Colonic mucosa (tissue), 4 donors: ENCODE measurements at regions not wholly inside any gene's neighbourhood (a gene's known extent, or its start where the extent isn't known, plus 50 kb on each side); places are given as distances from the start of the nearest gene placed in this dataset.
"Not testable (repeated sequence)": the region's sequence is repeated elsewhere in the genome, so short reads cannot be mapped to it uniquely, and the experiment has no call there.

ENCODE experiments used
- DNase-seq: peaks from one replicate; pipeline ENCODE4 v3.0.0-alpha.2; 2020
- H3K27ac ChIP-seq: fragments of 200-600 bp; one replicate; pipeline ENCODE4 v1.8.0; 2021
- H3K27me3 ChIP-seq: fragments of 200-600 bp; one replicate; pipeline ENCODE4 v1.8.0; 2021
- H3K36me3 ChIP-seq: fragments of 200-600 bp; one replicate; pipeline ENCODE4 v1.8.0; 2021
- H3K4me1 ChIP-seq: fragments of 200-600 bp; one replicate; pipeline ENCODE4 v1.8.0; 2021; ENCODE audit warnings: mild to moderate bottlenecking
- H3K4me3 ChIP-seq: fragments of 200-600 bp; one replicate; pipeline ENCODE4 v1.8.0; 2021
- H3K9ac ChIP-seq, 2 donors: one replicate each; pipeline ENCODE4 v1.7.0; 2013; ENCODE audit warnings: control low read depth in 2 of 2, low read depth in 2 of 2, low read length in 2 of 2
- H3K9me3 ChIP-seq: fragments of 200-600 bp; one replicate; pipeline ENCODE4 v1.8.0; 2021
- intact Hi-C: fragments of 100-400 bp; cut with DNase I; formaldehyde crosslinking; loops from one replicate; pipeline ENCODE4 v1.14.1; 2022
- TF ChIP-seq, protein P1 (sequence below): fragments of 200-600 bp; IDR thresholded peaks from one replicate; pipeline ENCODE4 v1.8.0; 2022; ENCODE audit warnings: antibody characterized with exemption, mild to moderate bottlenecking
- donor health status: healthy.
- donor health status: DM: no; HTN: no; CAD: no.
- donor health status: DM: no; HTN: no; CAD: no.

DNA sequence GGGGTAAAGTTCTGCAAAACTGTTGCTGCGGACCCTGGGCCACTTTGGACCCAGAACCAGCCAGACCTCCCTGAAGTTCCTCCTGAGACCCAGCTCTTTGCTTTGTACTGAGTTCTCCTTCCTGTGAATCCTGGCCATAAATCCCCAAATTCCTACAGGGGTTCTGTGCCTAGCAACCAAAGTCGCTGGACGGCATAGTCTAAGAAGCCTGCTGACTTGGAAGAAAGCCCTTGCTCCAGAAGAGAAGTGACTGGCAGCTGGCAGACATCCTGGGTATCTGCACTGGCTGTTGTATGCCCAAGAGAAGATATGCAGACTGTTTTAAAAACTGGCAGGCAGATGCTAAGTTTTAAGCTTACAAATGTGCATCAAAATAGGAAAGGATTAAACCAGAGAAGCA lies 99.9 kb upstream of the SLC24A4 start:
- Histone ChIP-seq H3K36me3 (no peaks in the 10 kb centered on the region), H3K4me1 (no peaks in the 10 kb centered on the region), H3K4me3 (no peak overlapping the region), H3K27me3 (no peaks in the 10 kb centered on the region), H3K27ac (no peak overlapping the region), H3K9ac (no peak overlapping the region), H3K9me3 (no peaks in the 10 kb centered on the region)
- no peak for DNase-seq
- intact Hi-C loops = no loop called here
- TF ChIP-seq, protein P1, sequence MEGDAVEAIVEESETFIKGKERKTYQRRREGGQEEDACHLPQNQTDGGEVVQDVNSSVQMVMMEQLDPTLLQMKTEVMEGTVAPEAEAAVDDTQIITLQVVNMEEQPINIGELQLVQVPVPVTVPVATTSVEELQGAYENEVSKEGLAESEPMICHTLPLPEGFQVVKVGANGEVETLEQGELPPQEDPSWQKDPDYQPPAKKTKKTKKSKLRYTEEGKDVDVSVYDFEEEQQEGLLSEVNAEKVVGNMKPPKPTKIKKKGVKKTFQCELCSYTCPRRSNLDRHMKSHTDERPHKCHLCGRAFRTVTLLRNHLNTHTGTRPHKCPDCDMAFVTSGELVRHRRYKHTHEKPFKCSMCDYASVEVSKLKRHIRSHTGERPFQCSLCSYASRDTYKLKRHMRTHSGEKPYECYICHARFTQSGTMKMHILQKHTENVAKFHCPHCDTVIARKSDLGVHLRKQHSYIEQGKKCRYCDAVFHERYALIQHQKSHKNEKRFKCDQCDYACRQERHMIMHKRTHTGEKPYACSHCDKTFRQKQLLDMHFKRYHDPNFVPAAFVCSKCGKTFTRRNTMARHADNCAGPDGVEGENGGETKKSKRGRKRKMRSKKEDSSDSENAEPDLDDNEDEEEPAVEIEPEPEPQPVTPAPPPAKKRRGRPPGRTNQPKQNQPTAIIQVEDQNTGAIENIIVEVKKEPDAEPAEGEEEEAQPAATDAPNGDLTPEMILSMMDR = no peak

DNA sequence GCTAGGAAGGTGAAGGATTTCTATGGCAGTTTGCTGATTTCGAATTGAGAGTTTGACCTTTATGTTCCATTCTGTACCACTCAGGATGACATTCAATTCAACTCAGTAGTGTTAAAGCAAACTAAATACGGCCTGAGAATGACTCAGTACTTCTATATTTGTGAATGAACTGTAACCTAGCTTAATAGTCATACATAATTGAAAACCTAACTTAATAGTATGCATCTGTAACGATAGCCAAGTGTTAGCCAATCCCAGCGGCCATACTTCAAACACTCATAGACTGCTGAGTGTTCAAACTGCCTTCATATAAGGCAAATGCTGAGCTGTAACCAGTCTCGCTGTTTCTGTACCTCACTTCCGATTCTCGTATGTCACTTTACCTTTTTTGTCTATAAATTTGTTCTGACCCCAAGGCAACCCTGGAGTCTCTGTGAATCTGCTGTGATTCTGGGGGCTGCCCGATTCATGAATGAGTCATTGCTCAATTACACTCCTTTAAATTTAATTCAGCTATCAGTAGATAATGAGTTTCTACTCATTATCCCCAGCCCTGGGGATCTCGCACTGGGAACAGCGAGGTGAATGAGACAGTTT lies 98.5 kb upstream of the SLC24A4 start:
- no peak overlapping the region for H3K9ac ChIP-seq
- H3K4me3 ChIP-seq = no peak overlapping the region
- no peak overlapping the region for H3K27ac ChIP-seq
- H3K27me3 ChIP-seq = no peaks in the 10 kb centered on the region
- no peaks in the 10 kb centered on the region for H3K4me1 ChIP-seq
- intact Hi-C loops = no loop called here
- no peak for DNase-seq
- no peaks in the 10 kb centered on the region for H3K36me3 ChIP-seq
- H3K9me3 ChIP-seq = no peaks in the 10 kb centered on the region
- TF ChIP-seq, protein P1 = no peak

DNA sequence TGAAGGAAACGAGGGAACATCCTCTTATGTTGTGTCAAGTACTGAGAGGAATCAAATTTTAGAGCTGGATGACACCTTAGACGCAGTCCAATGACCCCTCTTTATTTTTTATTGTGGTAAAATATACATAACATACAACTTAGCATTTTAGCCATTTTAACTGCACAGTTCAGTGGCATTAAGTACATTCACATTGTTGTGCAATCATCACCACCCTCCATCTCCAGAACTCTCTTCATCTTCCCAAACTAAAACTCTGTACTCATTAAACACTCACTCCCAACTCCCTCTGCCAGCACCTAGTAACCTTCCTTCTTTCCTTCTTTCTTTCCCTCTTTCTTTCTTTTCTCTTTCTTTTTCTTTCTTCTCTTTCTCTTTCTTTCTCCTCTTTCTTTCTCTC lies 97.2 kb upstream of the SLC24A4 start:
- no peaks in the 10 kb centered on the region for H3K4me1 ChIP-seq
- no peaks in the 10 kb centered on the region for H3K27me3 ChIP-seq
- H3K9ac ChIP-seq = no peak overlapping the region
- no peaks in the 10 kb centered on the region for H3K9me3 ChIP-seq
- H3K27ac ChIP-seq = no peak overlapping the region
- intact Hi-C loops = no loop called here
- no peaks in the 10 kb centered on the region for H3K36me3 ChIP-seq
- H3K4me3 ChIP-seq = no peak overlapping the region
- DNase-seq = no peak
- TF ChIP-seq, protein P1 = no peak

DNA sequence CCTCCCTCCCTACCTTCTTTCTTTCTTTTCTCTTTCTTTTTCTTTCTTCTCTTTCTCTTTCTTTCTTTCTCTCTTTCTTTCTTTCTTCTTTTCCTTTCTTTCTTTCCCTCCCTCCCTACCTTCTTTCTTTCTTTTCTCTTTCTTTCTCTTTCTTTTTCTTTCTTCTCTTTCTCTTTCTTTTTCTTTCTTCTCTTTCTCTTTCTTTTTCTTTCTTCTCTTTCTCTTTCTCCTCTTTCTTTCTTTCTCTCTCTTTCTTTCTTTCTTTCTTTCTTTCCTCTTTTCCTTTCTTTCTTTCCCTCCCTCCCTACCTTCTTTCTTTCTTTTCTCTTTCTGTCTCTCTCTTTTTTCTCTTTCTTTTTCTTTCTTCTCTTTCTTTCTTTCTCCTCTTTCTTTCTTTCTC lies 96.8 kb upstream of the SLC24A4 start:
- H3K27me3 ChIP-seq, intact Hi-C loops, H3K4me1 ChIP-seq: not testable (repeated sequence)

DNA sequence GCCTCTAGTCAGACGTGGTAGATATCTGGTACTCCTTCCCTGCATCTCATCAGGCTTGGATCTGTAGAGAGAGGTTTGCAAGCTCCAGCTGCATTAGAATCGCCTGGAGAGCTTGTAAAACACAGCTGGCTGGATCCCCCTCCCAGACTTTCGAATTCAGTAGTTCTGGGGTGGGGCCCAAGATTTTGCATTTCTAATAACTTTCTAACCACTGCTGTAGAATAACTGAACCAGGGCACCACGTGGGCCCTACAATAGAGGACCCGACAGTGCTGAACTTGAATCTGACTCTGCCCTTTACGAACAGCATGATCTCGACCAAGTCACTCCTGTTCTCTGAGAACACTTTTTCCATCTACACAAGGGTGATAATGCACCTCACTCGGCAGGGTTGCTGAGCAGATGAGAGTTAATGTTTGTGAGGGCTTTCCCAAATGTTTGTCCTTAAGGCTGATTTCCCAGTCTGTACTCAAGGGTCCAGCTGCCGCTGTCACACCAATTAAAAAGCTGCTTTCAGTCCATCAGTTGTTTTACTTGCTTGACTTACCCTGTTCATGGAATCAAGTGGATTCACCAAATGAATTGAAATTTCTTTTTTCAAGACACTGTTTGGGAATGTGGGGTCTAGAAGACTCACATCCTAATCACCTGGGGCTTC lies 86.6 kb upstream of the SLC24A4 start:
- Histone ChIP-seq H3K4me3 (no peak overlapping the region), H3K9me3 (no peaks in the 10 kb centered on the region), H3K36me3 (no peaks in the 10 kb centered on the region), H3K9ac (no peak overlapping the region), H3K4me1 (no peaks in the 10 kb centered on the region), H3K27ac (no peak overlapping the region), H3K27me3 (no peaks in the 10 kb centered on the region)
- TF ChIP-seq, protein P1 = no peak
- intact Hi-C loops = no loop called here
- DNase-seq = no peak

More for the DNA sequence above, 96.8 kb upstream of the SLC24A4 start:
- H3K27ac ChIP-seq, H3K4me3 ChIP-seq, H3K9ac ChIP-seq, DNase-seq, H3K9me3 ChIP-seq, H3K36me3 ChIP-seq: not testable (repeated sequence)

DNA sequence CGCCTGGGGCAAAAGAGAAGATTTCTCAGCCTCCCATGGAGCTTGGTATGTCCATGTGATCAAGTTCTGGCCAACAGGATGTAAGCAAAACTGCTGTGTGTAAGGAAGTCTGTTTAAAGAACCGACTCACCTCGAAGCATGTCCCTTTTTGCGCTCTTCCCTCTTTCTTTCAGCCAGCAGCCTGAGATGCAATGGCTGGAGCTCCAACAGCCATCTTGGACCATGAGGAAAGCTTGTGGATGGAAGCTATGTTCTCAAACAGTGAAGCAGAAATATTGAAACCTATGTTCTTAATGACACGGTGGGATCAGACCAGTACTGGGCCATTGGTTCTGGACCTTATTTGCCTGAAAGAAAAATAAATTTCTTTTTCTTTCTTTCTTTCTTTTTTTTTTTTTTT lies 82.3 kb upstream of the SLC24A4 start:
- no peaks in the 10 kb centered on the region for H3K36me3 ChIP-seq
- no peaks in the 10 kb centered on the region for H3K4me1 ChIP-seq
- no peak overlapping the region for H3K4me3 ChIP-seq
- intact Hi-C loops = no loop called here
- DNase-seq = no peak
- no peak overlapping the region for H3K9ac ChIP-seq
- no peak overlapping the region for H3K27ac ChIP-seq
- H3K27me3 ChIP-seq = no peaks in the 10 kb centered on the region
- TF ChIP-seq, protein P1 = no peak
- no peaks in the 10 kb centered on the region for H3K9me3 ChIP-seq
